Endometrial microvascular endothelial cells (primary cell): ENCODE measurements at regions not wholly inside any gene's neighbourhood (a gene's known extent, or its start where the extent isn't known, plus 50 kb on each side); places are given as distances from the start of the nearest gene placed in this dataset.
"Not testable (repeated sequence)": the region's sequence is repeated elsewhere in the genome, so short reads cannot be mapped to it uniquely, and the experiment has no call there.

Experiments used
- in situ Hi-C: cut with HindIII; loops from 2 replicates; pipeline ENCODE4 v1.10.0; 2017; ENCODE audit warnings: low sequenced_read_pairs, low pct_unique_long_range_greater_than_20kb; ENCODE audit errors: inconsistent ontology term

GRCh38 chr14:61145903-61146481 is 135.1 kb downstream of the TMEM30B start:
- in situ Hi-C loops = no loop called here

DNA sequence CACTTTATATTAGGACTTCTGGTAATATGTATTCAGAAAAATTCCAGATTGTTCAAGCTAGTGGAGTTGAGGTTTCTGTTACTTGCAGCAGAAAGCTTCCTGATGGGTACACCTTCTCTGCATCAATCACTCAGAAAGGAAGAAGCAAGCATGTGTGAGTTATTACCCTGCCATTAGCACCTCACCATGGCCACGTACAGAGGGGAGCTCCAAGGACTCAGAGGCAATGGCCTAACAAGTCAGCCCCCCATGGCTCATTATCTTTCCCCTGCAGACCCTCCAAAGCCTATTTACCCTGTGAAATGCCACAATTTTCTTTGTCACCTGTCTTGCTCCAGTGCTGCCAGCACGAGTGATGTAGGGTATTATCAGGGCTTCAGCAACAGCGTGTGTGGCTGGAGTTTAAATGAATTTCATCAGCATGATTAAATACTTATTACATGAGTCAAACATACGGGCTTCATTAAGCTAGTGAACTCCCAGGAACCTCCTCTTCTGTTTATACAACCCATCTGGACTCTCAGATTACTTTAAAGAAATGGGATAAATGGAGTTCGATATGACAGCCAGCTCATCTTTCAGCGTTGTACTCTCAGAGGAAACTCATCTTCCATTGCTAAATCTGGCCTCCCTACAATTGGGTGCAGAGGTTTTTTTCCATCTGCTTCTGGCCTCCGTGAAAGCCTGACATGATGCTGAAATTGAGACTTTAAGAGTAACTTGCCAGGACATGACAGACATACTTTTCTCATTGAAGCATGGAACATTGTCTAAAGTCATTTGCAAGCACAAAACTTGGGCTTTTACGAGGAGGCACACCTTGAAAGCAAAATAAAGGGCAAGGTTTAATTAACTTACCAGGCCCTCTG is 135.9 kb downstream of the TMEM30B start:
- in situ Hi-C loops = no loop called here

DNA sequence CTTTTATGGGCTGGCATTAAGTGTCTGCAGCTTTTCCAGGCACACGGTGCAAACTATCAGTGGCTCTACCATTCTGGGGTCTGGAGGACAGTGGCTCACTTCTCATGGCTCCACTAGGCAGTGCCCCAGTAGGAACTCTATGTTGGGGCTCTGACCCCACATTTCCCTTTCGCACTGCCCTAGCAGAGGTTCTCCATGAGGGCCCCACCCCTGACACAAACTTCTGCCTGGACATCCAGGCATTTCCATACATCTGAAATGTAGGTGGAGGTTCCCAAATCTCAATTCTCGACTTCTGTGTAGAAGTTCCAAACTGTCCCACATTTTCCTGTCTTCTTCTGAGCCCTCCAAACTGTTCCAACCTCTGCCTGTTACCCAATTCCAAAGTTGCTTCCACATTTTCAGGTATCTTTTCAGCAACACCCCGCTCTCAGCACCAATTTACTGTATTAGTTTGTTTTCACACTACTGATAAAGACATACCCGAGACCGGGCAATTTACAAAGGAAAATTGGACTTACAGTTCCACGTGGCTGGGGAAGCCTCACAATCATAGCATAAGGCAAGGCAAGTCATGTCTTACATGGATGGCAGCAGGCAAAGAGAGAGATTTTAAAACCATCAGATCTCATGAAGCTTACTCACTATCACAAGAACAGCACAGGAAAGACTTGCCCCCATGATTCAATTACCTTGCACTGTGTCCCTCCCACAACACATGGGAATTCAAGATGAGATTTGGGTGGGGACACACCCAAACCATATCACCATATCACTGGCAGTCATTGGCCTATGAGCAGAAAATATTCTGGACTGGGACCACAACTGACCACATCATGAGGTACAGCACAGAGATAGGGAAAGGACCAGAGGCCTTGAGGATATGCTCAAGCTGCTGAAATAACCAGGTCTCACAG is 136.8 kb downstream of the TMEM30B start:
- in situ Hi-C loops = not testable (repeated sequence)

GRCh38 chr14:61140872-61141271 is 140.3 kb downstream of the TMEM30B start:
- in situ Hi-C loops = no loop called here

GRCh38 chr14:61140271-61140670 is 140.9 kb downstream of the TMEM30B start:
- in situ Hi-C loops = no loop called here

GRCh38 chr14:61139006-61139599 is 142.0 kb downstream of the TMEM30B start:
- in situ Hi-C loops = no loop called here

DNA sequence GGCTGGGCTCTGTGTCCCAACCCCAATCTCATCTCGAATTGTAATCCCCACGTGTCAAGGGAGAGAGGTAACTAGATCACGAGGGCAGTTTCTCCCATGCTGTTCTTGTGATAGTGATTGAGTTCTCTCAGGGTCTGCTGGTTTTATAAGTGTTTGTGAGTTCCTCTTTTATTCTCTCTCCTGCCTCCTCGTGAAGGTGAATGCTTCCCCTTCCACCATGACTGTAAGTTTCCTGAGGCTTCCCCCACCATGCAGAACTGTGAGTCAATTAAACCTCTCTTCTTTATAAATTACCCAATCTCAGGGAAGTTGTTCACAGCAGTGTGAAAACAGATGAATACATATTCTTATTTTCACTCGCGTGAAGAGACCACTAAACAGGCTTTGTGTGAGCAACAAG is 148.2 kb downstream of the TMEM30B start:
- in situ Hi-C loops = no loop called here

- in situ Hi-C loops = no loop called here
These were observed 148.8 kb downstream of the TMEM30B start for GRCh38 chr14:61132336-61132735.

DNA sequence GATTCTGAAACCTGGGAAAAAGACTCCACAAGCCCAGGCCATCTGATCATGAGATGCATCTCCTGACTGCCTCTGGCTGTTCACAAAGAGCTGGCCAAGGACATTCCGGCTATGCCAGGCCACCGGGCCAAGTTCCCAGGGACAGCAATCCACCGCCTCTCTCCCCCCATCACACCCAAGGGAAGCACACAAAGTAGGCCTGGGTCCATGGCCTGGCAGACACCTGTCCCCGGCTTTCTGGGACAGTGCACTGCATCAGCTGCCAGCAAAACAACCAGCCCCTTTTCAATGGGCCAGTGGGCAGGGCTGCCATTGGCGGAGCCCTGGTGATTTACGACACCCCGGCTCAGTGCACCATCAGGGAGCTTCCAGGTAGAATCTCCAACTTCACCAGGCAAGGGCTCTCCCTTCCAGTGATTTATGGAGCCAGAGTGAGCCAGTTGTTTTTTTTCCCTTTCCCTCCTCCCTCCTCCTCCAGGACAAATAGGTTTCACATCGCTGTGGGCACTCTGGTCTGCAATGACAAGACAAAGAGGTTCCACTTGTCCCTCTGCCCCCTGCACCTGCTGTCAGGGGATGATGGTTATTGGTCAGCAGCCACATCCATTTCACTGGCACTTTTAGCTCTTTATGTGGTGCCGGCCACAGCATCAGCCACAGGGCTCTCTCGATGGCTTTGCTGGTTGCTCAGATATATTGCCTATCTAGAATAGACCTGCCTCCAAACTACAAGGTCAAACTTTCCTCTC is 149.6 kb downstream of the SLC38A6 start:
- in situ Hi-C loops = no loop called here

DNA sequence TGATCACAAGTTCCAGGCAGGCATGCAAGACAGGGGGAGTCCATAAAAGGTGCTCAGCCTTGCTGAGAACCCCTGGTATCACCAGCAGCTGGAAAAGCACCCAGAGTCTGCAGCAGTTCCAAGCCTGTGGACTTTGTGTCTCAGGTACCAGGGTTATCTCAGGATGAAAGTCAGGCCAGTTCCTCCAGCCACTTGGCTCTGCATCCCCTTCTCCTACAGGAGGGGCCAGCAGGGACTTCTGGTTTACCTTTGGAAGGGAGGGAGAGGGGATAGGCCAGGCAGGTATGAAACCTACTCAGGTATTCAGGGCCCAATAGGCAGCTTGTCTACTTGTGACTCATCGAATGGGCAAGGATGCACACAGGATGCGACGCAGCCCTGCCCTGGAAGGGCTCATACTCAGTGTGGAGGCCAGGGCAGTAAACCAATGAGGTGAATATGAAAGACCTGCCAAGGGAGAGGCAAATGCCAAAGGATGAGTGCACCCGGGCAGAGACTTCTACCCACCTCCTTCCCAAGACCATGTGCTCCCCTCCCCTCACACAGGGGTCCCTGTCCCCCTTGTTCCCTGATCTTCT is 148.2 kb downstream of the SLC38A6 start:
- in situ Hi-C loops = no loop called here

- in situ Hi-C loops = no loop called here
These were observed 147.5 kb downstream of the SLC38A6 start for GRCh38 chr14:61128382-61129167.

DNA sequence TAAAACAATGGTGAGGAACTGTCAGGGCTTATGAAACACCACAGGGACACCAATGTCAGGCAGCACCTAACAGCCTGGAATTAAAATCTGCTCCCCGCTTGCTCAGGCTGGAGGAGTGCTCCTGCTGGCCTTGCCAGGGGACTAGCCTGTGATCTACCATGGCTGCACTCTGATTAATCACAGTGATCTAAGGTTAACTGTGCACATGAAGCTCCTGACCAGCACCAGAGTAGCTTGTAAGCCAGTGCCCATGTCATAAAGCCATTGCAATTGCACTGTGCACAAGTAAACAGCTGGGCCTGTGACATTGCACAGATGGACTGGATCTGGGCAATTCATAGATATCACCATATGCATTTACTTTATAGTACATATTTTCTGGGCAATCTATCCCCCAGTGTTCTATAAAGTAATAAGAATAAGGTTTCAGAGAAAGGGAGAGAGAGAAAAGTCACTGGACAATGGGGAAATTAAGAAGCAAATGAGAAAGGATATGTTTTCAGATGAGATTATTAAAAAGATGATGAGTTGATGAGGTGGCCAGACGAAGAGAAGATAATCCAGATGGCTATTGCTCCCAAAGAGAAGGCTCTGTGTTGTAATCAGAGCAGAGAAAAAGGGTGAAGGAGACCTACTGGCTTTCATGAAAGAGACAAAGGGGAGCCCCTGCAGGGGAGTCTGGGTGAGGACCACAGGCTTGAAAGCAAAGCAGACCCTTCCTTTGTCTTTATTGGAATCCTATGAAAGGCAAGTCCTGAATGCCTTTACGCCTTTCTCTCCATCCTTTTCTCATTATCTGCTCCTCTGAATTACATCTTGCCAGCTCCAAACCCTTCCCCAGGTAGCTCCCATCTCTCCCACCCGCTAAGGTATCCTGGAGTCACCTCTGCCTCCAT is 145.8 kb downstream of the SLC38A6 start:
- in situ Hi-C loops = no loop called here

- in situ Hi-C loops = no loop called here
These were observed 145.0 kb downstream of the SLC38A6 start for GRCh38 chr14:61125867-61126572.

DNA sequence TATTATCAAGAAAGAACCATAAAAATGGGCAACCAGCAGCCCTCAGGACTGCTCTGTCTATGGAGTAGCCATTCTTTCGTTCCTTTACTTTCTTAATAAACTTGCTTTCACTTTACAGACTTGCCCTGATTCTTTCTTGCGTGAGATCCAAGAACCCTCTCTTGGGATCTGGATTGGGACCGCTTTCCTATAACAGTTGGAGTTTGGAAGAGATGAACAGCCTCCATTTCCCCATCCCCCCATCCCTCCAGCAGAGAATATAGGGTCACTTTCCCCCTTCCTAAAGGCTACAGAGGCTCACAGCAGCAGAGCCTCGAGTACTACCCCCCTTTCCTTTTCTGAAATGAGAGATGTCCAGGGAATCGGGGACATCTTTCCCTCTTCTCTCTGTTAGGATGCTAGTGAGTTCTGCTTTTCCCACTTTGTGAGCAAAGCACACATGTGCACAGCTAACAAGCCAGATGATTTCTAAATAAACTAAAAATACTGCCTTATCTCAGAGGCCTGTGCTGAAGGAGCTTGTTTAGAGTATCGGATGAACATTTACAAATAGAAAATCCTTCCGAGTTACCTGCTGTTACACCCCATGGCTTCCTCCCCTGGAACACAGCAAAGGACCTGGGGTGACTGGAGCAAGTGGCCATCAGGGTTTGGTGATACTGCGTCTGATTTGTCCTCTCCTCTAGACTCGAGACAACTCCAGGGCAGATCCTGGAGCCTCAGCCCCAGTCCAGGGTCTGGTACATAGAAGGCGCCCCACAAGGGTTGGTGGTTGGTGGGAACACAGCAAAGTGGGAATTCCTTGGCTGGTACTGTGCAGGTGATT is 144.2 kb downstream of the SLC38A6 start:
- in situ Hi-C loops = no loop called here

DNA sequence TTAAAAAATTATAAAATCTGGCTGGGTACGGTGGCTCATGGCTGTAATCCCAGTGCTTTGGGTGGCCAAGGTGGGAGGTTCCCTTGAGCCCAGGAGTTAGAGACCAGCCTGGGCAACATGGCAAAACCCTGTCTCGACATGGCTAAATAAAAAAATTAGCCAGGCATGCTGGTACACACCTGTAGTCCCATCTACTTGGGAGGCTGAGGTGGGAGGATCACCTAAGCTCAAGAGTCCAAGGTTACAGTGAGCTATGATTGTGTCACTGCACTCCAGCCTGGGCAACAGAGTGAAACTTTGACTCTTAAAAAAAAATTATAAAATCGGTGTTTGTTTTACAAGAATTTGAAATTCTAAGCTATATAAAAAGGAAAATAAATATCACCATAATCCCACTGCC is 141.8 kb downstream of the SLC38A6 start:
- in situ Hi-C loops = no loop called here
